LNCAP (cell line): ENCODE measurements at regions not wholly inside any gene's neighbourhood (a gene's known extent, or its start where the extent isn't known, plus 50 kb on each side); places are given as distances from the start of the nearest gene placed in this dataset.

Source experiments
- TF ChIP-seq, protein P1 (sequence below): fragments of 450-650 bp; IDR thresholded peaks from 2 replicates; pipeline ENCODE4 v1.5.1; 2017; ENCODE audit warnings: mild to moderate bottlenecking

DNA sequence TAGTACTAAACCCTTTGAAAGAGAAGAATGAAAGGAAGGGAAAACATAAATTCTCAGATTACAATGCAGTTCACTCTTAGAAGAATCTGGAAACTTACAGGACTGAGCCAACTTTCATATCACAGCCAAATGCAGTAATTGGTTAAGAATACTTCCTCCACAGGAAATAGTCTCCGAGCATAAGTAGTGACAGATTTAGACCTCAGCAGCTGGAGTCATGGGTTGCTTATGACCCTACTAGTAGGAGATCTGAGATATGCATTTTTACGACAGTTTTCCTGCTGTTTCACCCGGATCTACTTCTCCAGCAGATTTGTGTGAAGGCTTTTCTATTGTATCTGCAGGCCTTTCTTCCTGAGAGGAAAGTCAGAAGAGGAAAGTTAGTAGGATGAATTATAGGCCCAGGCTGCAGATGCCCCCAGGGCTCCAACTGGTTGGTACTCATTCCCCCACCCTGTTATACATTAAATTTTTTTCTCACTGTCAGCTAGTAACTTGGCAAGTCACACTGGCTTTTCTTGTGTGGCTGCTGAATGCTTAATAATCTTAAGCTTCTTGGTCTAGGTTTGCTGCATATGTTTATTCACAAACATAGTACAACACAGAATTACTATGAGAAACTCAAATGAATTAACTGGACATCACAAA lies 1241.5 kb upstream of the MIR17HG start:
- TF ChIP-seq, protein P1, sequence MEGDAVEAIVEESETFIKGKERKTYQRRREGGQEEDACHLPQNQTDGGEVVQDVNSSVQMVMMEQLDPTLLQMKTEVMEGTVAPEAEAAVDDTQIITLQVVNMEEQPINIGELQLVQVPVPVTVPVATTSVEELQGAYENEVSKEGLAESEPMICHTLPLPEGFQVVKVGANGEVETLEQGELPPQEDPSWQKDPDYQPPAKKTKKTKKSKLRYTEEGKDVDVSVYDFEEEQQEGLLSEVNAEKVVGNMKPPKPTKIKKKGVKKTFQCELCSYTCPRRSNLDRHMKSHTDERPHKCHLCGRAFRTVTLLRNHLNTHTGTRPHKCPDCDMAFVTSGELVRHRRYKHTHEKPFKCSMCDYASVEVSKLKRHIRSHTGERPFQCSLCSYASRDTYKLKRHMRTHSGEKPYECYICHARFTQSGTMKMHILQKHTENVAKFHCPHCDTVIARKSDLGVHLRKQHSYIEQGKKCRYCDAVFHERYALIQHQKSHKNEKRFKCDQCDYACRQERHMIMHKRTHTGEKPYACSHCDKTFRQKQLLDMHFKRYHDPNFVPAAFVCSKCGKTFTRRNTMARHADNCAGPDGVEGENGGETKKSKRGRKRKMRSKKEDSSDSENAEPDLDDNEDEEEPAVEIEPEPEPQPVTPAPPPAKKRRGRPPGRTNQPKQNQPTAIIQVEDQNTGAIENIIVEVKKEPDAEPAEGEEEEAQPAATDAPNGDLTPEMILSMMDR: no peak

- TF ChIP-seq, protein P1: no peak
Measured at GRCh38 chr13:90107661-90108060, 1239.8 kb upstream of the MIR17HG start.

DNA sequence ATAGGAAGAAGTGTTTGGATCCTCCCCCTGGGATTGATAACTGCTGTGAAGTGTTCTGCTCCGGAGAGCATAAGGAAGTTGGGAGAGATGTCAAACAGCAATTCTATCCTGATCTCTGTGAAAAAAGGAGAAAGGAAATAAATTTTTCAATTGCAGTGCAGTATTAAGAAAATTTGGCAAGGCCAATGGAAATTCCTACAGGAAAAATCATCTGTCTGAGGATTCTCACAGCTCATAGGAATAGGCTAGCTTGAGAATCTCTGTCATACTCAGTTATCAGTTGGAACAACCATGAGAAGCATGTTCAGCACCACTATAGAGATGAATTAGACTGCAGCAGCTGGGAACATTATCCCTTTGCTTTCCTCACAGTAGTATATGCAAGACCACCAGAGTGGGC lies 1238.9 kb upstream of the MIR17HG start:
- TF ChIP-seq, protein P1: no peak

DNA sequence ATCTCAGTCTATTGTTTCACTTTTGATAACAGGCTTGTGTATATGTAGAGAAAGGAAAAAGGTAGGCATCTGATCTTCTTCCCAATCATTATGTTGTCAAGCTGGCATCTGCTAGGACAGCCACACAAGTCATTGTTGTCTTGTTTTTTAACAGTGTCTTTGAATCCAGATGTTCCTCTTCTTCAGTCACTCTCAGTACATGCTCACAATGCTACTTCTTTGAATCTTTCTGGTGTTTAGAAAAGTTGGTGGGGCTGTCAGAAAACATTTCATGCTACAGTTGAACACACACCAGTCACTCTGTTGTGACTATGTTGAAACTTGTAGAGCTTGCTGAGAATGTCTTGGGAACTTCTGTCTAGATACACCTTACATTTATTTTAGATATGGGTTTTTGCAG lies 1231.4 kb upstream of the MIR17HG start:
- TF ChIP-seq, protein P1: no peak

DNA sequence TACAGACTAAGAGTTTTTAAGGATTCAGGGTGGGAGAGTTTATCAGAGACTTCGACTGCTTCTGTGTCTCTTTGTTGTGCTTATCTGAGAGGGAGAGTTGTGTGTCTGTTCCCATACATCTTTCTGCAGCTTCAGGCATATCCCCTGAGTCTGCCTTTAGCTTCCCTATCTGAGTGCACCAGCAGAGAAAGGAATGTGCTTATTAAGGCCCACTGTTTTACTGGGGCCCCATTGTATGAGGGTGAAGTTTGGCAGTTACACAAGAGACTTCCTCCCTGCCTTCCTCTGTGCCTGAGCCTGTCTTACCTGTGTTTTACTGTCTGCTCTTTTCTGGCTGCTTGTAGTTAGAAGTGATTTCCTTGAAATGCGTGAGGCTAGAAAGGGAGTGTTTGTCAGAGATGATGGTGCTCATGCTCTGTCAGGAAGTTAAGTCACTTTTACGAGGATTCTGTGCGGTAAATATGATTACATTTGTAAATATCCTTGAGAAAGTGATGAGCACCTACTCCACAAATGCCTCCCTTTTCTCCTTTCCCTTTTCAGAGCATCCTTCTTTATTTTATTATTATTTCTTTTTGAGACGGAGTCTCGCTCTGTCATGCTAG lies 1228.9 kb upstream of the MIR17HG start:
- TF ChIP-seq, protein P1: no peak

DNA sequence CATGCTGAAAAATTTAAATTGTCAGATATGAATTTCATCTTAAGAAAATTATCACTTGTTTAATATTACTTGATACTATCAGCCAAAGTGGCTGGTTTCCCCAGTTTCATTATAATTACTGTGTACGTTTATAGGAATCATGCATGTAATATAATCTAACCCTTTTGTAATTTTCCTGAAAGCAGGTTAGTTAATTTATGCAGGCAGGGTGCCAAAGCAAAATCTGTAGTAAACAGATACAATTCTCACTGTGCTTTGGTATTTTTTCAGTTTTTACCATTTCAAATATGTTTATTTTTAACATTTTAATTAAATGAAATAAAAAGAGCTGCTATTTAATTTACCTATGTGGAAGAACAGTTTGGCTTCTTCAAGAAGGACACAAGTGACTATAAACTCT lies 1227.5 kb upstream of the MIR17HG start:
- TF ChIP-seq, protein P1: no peak

- TF ChIP-seq, protein P1: no peak
Measured at GRCh38 chr13:90121784-90122183, 1225.7 kb upstream of the MIR17HG start.
